GM21360 (cell line): ENCODE measurements at regions not wholly inside any gene's neighbourhood (a gene's known extent, or its start where the extent isn't known, plus 50 kb on each side); places are given as distances from the start of the nearest gene placed in this dataset.

ENCODE experiments used
- ATAC-seq: cut with Tn5 transposase; IDR thresholded peaks from one replicate; pipeline ENCODE4 v1.9.1; 2021; ENCODE audit warnings: mild to moderate bottlenecking, moderate library complexity; ENCODE audit not compliant: unreplicated experiment

GRCh38 chr1:193799371-193799770, 613.0 kb upstream of the B3GALT2 start:
- no peak for ATAC-seq

DNA sequence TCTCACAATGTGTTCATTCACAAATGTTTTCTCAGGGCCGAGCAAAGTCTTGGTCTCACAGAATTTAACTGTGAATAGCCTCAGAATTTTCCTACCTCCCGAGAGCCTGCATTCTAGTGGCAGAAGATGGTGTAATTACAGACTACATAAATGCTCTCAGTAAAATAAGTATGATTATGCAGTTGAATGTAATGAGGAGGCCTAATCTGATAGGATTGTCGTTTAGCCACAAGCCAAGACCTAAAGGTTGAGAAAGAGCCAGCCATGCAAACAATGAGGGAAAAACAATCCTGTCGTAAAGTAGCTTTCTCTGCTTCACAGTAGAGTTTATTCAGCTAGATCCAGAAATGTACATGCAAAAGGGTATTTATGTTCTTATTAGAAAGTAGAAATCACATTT, 607.8 kb upstream of the B3GALT2 start:
- ATAC-seq = no peak

DNA sequence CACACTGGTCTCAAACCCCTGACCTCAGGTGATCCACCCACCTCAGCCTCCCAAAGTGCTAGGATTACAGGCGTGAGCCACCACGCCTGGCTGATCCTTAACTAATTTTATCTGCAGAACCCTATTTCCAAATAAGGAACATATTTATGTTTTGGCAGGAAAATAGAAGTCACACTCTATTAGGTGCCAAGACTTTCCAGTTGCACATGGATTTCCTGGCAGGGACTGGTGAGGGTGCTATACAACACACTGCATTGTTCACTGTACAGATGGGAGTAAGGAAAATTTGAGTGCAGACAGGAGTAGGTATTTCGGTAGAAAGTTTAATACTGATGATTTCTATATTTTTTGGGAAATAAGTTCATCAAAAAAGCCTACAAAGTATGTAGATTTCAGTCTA, 605.3 kb upstream of the B3GALT2 start:
- no peak for ATAC-seq

GRCh38 chr1:193787061-193787460, 600.6 kb upstream of the B3GALT2 start:
- no peak for ATAC-seq

GRCh38 chr1:193785850-193786420, 599.5 kb upstream of the B3GALT2 start:
- no peak for ATAC-seq

DNA sequence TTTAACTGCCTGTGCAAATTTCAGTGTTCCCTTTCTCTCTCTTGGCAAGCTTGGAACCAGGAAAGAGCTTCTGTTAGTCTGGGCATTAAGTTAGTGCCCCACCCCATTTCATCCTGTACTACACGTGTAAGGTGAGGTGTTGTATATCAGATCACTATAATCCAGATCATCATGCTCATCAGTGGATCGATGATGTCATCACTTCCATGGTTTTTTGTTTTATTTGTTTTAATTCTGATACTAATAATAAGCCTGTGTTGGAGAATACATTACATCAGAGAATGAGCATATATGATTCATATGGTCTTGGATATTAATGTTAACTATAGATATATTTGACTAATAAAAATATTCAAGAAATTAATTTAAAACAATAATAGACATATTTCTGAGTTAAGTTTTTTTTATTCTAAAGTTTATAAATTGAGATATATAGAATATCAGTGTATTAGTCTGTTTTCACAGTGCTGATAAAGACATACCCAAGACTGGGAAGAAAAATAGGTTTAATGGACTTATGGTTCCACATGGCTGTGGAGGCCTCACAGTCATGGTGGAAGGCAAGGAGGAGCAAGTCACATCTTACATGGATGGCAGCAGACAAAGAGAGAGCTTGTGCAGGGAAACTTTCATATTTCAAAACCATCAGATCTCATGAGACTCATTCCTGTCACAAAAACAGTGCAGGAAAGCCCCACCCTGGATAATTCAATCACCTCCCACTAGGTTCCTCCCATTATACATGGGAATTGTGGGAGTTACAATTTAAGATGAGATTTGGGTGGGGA, 588.3 kb upstream of the B3GALT2 start:
- ATAC-seq = no peak

DNA sequence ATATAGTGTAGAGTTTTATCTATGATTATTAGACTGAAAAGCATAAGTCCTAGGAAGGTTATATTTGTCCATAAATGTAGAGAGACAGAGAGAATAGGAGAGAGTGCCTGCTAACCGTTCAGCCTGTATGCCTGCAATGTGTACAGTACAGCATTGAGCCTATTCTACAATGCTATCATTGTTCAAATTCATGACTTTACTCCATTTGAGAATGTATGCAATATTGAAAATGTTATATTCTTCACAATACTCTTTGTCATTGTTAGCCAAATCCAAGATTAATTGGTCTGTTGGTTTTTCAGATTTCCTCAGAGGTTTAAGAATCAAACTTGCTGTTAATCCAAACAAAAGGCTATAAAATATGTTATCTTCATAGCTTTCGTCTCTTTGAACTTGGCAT, 585.2 kb upstream of the B3GALT2 start:
- no peak for ATAC-seq

- no peak for ATAC-seq
Observed at GRCh38 chr1:193769651-193770050, 583.2 kb upstream of the B3GALT2 start.

GRCh38 chr1:193767886-193768285, 581.5 kb upstream of the B3GALT2 start:
- no peak for ATAC-seq

DNA sequence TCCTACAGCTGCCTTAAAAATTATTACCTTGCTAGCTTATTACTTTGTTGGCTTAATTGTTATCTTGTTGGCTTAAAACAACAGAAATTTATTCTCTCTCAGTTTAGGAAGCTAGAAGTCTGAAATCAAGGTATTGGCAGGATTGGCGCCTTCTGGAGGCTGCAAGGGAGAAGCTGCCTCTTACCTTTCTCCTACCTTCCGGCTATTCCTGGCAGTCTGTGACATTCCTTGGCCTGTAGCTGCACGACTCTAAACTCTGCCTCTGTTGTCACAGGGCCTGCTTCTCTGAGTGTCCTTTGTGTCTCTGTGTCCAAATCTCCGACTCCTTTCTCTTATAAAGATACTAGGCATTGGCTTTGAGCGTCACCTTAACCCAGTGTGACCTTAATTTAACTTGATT, 579.9 kb upstream of the B3GALT2 start:
- no peak for ATAC-seq

DNA sequence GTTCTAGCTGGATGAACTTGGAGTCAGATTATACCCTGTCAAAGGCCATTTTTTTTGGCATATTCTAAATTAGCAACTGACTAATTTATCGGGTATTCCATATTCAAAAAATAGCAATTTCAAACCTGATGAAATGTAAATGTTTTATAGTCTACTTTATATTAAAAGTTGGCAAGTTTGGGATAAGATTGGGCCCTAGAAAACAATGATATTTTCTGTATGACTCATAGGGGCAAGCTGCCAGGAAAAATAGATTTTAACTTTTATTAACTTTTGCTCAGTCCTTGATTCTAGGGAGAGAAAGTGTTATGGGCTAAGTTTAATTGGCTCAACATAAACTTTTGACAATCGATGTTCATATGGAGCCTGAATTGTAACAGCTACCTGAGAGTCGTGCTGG, 576.9 kb upstream of the B3GALT2 start:
- no peak for ATAC-seq

DNA sequence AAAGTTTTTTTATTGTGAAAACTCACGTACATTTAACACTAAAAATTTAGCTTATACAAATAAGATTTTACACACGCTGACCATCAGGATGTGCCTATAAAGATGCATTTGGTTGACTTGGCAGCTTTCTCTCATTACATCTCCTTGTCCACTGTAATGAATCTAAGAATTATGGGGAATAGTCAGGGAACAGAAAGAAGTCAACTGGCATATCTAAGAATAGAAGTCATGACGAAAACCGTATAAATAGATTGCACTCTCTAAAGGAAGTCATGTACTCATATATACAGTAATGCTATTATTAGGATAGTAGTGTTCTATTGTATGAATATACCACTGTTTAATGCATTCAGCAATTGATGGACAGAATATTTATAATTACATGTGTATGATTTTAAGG, 575.8 kb upstream of the B3GALT2 start:
- ATAC-seq = no peak

DNA sequence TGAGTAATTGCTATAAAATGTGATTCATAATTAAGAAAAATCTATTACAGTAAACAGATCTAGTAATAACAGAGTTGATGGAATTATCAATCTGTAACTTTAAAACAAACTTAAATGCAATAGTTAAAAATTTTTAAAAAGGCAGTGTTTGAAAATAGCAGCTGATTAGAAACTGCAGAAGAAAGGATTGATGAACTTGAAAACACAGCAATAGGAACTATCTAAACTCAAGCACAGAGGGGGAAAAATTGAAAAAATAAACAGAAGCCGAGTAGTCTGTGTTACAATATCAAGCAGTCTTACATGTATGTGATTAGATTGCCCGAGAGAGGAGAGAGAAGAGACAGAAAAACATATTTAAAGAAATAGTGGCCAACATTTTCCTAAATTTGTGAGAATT, 569.0 kb upstream of the B3GALT2 start:
- no peak for ATAC-seq

DNA sequence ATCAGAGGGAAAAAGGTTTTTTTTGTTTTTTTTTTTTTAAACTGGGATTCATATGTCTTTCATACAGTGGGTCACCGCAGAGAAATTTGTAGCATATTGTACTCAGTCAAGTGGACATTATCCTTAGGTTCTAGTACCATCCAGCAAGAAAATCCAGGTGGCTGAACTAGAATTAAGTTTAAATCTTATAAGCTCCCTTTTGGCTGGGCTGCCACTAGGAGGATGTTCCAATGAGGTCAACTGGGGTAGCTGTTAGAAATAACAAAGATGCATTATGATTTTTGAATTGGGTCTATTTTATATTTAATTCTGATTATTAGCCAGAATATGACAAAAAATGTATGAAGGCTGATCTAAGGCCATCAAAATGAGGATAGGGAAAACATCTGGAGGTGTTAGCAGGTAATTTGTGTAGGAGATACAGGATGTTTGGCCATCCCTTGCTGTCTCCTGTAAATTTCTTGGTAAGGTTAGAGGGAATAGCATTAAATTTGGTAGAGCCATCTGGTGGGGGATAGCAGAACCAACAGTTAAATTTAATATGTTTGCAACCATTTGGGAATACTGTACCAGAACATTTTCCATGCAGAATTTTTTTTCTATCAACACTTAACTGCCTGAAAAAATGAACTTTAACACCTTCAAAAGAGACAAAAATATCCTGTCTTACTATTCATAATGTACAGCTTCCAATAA, 568.5 kb upstream of the B3GALT2 start:
- ATAC-seq = no peak

- ATAC-seq = no peak
Observed at GRCh38 chr1:193754151-193754550, 567.7 kb upstream of the B3GALT2 start.

- no peak for ATAC-seq
Observed at GRCh38 chr1:193753038-193753756, 566.8 kb upstream of the B3GALT2 start.

- no peak for ATAC-seq
Observed at GRCh38 chr1:193749868-193750267, 563.5 kb upstream of the B3GALT2 start.

DNA sequence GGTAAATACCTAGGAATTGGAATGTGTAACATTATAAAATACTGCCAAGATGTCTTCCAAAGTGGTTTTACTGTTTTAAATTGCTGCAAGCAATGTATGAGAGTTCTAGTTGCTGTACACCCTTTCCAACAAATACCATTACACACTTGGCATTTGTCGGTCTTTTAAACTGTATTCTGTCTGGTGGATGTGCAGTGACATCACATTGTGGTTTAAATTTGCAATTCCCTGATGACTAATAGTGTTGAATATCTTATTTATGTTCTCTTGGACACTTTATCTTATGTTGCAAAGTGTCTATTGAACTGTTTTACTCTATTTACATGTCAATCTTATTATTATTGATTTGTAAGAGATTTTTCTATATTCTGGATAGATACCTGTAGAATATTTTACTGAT, 561.2 kb upstream of the B3GALT2 start:
- no peak for ATAC-seq

DNA sequence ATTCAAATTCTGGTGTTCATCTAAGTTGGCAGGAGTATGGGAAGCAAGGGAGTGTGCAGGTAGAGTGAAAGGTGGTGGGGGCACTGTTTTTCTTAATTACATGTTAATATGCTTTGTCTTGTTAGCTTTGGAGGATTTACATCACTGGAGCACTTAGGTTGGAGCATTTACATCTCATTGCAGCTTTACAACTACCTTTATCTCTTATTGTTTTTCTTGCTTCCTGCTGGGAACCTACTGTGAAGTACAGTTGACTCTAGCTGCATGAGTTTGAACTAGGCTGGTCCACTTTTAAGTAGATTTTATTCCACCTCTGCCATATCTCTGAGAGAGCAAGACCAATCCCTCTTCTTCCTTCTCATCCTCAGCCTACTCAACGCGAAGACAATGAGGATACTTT, 554.8 kb upstream of the B3GALT2 start:
- ATAC-seq = no peak

DNA sequence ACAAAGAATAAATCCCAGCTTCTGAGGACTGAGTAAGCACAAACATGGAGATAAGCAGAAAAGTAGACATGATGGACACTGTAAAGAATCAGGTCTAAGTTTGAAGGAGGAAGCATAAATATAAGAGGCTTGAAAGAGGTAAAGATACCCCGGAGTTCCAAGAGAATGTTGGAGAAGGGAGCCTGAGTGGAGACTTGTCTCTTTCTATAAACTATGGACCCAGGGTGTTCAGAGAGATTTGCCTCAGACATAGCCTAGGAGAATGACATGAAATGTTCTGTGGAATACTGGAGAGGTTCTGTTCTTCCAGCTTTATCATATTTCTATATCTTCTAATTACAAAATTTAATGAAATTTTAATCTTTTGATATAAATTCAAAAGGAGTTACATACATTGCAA, 554.3 kb upstream of the B3GALT2 start:
- no peak for ATAC-seq

DNA sequence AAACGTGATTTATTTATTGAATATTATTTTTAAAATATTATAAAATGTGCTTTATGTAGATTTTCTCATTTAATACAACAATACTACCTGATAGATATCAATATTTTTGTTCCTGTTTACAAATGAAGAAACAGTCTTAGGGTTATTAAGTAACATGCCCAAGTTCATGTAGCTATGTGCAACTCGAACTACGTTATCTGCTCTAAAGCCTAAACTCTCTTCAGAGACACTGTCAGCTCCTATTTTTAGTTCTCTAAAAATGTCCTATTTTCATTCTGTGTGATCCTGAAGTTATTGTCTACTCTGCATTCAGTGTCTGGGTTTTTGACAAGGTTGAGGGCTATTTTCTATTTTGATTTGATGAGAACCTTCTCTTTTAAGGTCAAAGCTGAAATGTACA, 550.1 kb upstream of the B3GALT2 start:
- ATAC-seq = no peak

DNA sequence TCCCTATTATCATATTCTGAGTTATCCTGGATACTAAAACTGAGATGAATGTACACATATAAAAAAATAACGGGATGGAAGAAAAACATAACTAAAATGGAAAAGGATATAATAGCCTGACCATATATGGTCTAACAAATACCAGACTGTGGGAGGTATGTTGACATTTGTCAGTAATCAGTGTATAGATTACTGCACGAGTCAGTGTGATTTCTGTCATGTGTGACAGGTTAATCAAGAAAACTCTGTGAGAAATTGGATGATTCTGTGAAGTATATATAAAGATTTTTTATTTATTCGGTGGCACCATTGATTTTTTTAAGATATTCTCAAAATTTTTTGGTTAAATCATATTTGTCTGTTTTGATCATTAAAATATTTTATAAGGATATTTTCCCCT, 547.3 kb upstream of the B3GALT2 start:
- no peak for ATAC-seq
